ENCODE measurements at regions not wholly inside any gene's neighbourhood (a gene's known extent, or its start where the extent isn't known, plus 50 kb on each side); places are given as distances from the start of the nearest gene placed in this dataset.

GRCh38 chr1:83583351-83584014 is 415.4 kb downstream of the TTLL7 start:
- ATAC-seq (ENCODE audit: insufficient number of reproducible peaks, low FRiP score, low read depth) (no peak), DNase-seq (ENCODE audit: low spot score) (no peak)
- Histone ChIP-seq H3K36me3 (no peaks in the 10 kb centered on the region), H3K27me3 (replicated peaks; ENCODE audit: insufficient read depth) (no peaks in the 10 kb centered on the region), H3K4me3 (no peak overlapping the region), H3K27ac (no peak overlapping the region), H3K9me3 (no peaks in the 10 kb centered on the region), H3K4me1 (ENCODE audit: control insufficient read depth in 1 of 2, low read depth in 2 of 2) (no peaks in the 10 kb centered on the region)
- TF ChIP-seq, protein P1, sequence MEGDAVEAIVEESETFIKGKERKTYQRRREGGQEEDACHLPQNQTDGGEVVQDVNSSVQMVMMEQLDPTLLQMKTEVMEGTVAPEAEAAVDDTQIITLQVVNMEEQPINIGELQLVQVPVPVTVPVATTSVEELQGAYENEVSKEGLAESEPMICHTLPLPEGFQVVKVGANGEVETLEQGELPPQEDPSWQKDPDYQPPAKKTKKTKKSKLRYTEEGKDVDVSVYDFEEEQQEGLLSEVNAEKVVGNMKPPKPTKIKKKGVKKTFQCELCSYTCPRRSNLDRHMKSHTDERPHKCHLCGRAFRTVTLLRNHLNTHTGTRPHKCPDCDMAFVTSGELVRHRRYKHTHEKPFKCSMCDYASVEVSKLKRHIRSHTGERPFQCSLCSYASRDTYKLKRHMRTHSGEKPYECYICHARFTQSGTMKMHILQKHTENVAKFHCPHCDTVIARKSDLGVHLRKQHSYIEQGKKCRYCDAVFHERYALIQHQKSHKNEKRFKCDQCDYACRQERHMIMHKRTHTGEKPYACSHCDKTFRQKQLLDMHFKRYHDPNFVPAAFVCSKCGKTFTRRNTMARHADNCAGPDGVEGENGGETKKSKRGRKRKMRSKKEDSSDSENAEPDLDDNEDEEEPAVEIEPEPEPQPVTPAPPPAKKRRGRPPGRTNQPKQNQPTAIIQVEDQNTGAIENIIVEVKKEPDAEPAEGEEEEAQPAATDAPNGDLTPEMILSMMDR (IDR thresholded peaks at IDR 0.05), result no peak

GRCh38 chr1:83581747-83582146 is 417.2 kb downstream of the TTLL7 start:
- ATAC-seq (ENCODE audit: insufficient number of reproducible peaks, low FRiP score, low read depth), result no peak
- TF ChIP-seq, protein P1 (IDR thresholded peaks at IDR 0.05), result no peak
- no peaks in the 10 kb centered on the region for H3K27me3 ChIP-seq (replicated peaks; ENCODE audit: insufficient read depth)

DNA sequence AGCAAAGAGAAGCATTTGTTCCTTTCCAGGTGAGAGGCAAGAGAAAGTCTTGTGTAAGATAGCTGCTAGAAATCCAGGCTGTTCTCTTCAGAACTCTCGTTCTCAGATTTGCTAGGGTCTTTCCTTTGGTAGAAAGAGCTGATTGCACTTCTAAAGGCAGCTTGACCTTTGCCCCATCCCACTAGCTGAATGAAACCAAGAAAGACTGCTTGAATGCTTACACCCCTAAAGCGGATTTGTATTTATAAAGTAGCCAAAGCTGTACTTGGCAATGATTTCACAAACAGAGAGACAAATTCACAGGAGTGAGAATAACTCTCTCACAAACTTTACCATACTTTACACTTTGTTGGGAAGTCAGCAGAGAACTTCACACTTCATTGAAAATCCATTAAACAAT is 424.1 kb downstream of the TTLL7 start:
- no peaks in the 10 kb centered on the region for H3K27me3 ChIP-seq (replicated peaks; ENCODE audit: insufficient read depth)
- TF ChIP-seq, protein P1 (IDR thresholded peaks at IDR 0.05), result no peak
- no peak for ATAC-seq (ENCODE audit: insufficient number of reproducible peaks, low FRiP score, low read depth)

More at GRCh38 chr1:83581747-83582146, 417.2 kb downstream of the TTLL7 start:
- DNase-seq (ENCODE audit: low spot score), result no peak
- no peaks in the 10 kb centered on the region for H3K9me3 ChIP-seq
- no peak overlapping the region for H3K27ac ChIP-seq
- no peaks in the 10 kb centered on the region for H3K36me3 ChIP-seq
- H3K4me1 ChIP-seq (ENCODE audit: control insufficient read depth in 1 of 2, low read depth in 2 of 2), result no peaks in the 10 kb centered on the region
- H3K4me3 ChIP-seq, result no peak overlapping the region

DNA sequence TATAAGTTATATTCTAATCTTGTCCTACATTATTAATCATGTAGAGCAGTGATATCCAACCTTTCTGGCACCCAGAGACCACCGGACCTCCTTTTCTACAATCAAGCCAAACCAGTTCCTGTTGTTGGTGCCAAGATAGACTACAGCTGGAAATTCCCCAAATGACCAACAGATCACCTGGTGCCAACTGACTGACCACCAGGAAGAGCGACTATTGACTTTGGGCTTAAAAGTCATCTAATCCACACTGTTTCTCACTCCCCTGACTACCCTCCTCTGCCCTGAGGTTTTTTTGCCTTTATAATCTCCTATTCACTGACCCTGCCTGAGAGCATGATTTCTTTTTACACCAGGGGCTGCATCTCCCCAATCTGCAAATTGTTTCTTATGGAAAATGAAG is 425.2 kb downstream of the TTLL7 start:
- ATAC-seq (ENCODE audit: insufficient number of reproducible peaks, low FRiP score, low read depth) (no peak), DNase-seq (ENCODE audit: low spot score) (no peak)
- H3K27ac ChIP-seq, result no peak overlapping the region
- H3K36me3 ChIP-seq, result no peaks in the 10 kb centered on the region
- no peaks in the 10 kb centered on the region for H3K9me3 ChIP-seq
- H3K4me1 ChIP-seq (ENCODE audit: control insufficient read depth in 1 of 2, low read depth in 2 of 2), result peaks cover 2 to 10% of the 10 kb centered on the region in 2 donors
- no peak overlapping the region for H3K4me3 ChIP-seq
- H3K27me3 ChIP-seq (replicated peaks; ENCODE audit: insufficient read depth), result no peaks in the 10 kb centered on the region
- TF ChIP-seq, protein P1 (IDR thresholded peaks at IDR 0.05), result no peak

More for the DNA sequence above, 424.1 kb downstream of the TTLL7 start:
- Histone ChIP-seq H3K27ac (no peak overlapping the region), H3K9me3 (no peaks in the 10 kb centered on the region), H3K4me3 (no peak overlapping the region), H3K4me1 (ENCODE audit: control insufficient read depth in 1 of 2, low read depth in 2 of 2) (peaks cover 2 to 10% of the 10 kb centered on the region in 2 donors), H3K36me3 (no peaks in the 10 kb centered on the region)
- no peak for DNase-seq (ENCODE audit: low spot score)

DNA sequence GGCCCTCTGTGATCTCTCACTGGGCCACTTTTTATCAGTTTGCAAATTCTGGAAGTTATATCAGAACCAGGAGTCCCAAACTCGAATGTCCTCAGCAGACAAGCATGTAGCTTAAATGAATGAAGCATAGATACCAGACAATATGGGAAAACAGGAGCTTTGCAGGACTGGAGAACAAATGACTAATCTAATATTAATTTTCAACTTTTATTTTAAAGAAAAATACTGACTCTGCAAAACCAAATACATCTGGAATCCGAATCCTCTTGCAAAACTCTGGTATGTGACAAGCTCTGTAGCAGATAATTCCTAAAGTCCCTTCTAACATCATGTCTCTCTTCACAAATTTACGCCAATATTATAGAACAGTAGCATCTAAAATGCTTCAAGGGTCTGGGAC is 427.4 kb downstream of the TTLL7 start:
- no peak for ATAC-seq (ENCODE audit: insufficient number of reproducible peaks, low FRiP score, low read depth)
- Histone ChIP-seq H3K4me1 (ENCODE audit: control insufficient read depth in 1 of 2, low read depth in 2 of 2) (peaks cover 2 to 10% of the 10 kb centered on the region in 2 donors), H3K4me3 (no peak overlapping the region), H3K27me3 (replicated peaks; ENCODE audit: insufficient read depth) (no peaks in the 10 kb centered on the region), H3K9me3 (no peaks in the 10 kb centered on the region), H3K36me3 (no peaks in the 10 kb centered on the region), H3K27ac (no peak overlapping the region)
- TF ChIP-seq, protein P1 (IDR thresholded peaks at IDR 0.05), result no peak
- no peak for DNase-seq (ENCODE audit: low spot score)

All from thoracic aorta (tissue), 2 donors.